22Rv1 (cell line): ENCODE measurements at regions not wholly inside any gene's neighbourhood (a gene's known extent, or its start where the extent isn't known, plus 50 kb on each side); places are given as distances from the start of the nearest gene placed in this dataset.
"Not testable (repeated sequence)": the region's sequence is repeated elsewhere in the genome, so short reads cannot be mapped to it uniquely, and the experiment has no call there.

Source experiments
- CTCF ChIP-seq: fragments of 450-650 bp; IDR thresholded peaks from 2 replicates; pipeline ENCODE4 v1.5.1; 2017; ENCODE audit warnings: mild to moderate bottlenecking
- ZFX ChIP-seq: fragments of 450-650 bp; IDR thresholded peaks from 2 replicates; pipeline ENCODE4 v1.6.1; 2017; ENCODE audit warnings: antibody characterized with exemption, borderline replicate concordance

GRCh38 chr5:68020461-68020969 is 195.0 kb upstream of the PIK3R1 start:
- not testable (repeated sequence) for TF ChIP-seq CTCF, ZFX
